ENCODE measurements at regions not wholly inside any gene's neighbourhood (a gene's known extent, or its start where the extent isn't known, plus 50 kb on each side); places are given as distances from the start of the nearest gene placed in this dataset.

- no peak for TF ChIP-seq EHMT2 (IDR thresholded peaks at IDR 0.05)
- no peak for TF ChIP-seq KDM4B (IDR thresholded peaks at IDR 0.05; ENCODE audit: borderline replicate concordance in 2 of 2, low read depth in 1 of 2)
- TF ChIP-seq MYBL2 (IDR thresholded peaks at IDR 0.05; ENCODE audit: low read depth) = no peak
- TF ChIP-seq MYBL2 (CRISPR knock-in tag; IDR thresholded peaks at IDR 0.05; ENCODE audit: borderline replicate concordance) = no peak
- TF ChIP-seq, protein P1, sequence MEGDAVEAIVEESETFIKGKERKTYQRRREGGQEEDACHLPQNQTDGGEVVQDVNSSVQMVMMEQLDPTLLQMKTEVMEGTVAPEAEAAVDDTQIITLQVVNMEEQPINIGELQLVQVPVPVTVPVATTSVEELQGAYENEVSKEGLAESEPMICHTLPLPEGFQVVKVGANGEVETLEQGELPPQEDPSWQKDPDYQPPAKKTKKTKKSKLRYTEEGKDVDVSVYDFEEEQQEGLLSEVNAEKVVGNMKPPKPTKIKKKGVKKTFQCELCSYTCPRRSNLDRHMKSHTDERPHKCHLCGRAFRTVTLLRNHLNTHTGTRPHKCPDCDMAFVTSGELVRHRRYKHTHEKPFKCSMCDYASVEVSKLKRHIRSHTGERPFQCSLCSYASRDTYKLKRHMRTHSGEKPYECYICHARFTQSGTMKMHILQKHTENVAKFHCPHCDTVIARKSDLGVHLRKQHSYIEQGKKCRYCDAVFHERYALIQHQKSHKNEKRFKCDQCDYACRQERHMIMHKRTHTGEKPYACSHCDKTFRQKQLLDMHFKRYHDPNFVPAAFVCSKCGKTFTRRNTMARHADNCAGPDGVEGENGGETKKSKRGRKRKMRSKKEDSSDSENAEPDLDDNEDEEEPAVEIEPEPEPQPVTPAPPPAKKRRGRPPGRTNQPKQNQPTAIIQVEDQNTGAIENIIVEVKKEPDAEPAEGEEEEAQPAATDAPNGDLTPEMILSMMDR (IDR thresholded peaks at IDR 0.05 in 2 of 3, conservative IDR thresholded peaks at IDR 0.05 in 1 of 3; ENCODE audit: insufficient read depth in 2 of 3, low read depth in 1 of 3, low read length in 3 of 3) = no peak
- no peak for TF ChIP-seq GATAD2A (IDR thresholded peaks at IDR 0.05)
- TF ChIP-seq SIN3B (IDR thresholded peaks at IDR 0.05; ENCODE audit: low read depth) = no peak
- TF ChIP-seq ZNF551 (CRISPR knock-in tag; IDR thresholded peaks at IDR 0.05) = no peak
- no peak for TF ChIP-seq FIP1L1 (IDR thresholded peaks at IDR 0.05; ENCODE audit: low read depth, low read length, poor library complexity, severe bottlenecking)
- TF ChIP-seq FOXJ3 (CRISPR knock-in tag; IDR thresholded peaks at IDR 0.05) = no peak
- no peak for TF ChIP-seq CHD1 (IDR thresholded peaks at IDR 0.05; ENCODE audit: low read length)
- TF ChIP-seq ZNF639 (CRISPR knock-in tag; conservative IDR thresholded peaks at IDR 0.05 in 1 of 2, IDR thresholded peaks at IDR 0.05 in 1 of 2) = no peak
Measured at GRCh38 chr2:15073664-15074063, 441.1 kb downstream of the LRATD1 start.

Data from K562 (cell line).